ENCODE measurements at regions not wholly inside any gene's neighbourhood (a gene's known extent, or its start where the extent isn't known, plus 50 kb on each side); places are given as distances from the start of the nearest gene placed in this dataset.

DNA sequence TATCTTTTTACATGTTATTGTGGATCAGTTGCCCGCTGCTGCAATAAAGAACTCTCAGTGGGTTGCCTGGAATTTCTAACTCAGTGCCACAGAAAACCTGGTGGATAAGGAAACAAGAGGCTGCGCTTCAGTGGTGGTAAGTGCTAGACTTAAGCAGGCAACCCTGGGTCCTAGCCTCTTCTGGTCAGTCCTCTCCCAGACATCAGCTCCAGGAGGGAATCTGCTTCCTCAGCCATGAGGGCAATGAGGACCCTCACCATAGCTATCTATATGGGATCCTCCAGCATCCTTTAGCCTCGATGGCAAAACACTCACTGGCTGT lies 490.7 kb upstream of the SULF2 start:
- no peak for DNase-seq (ENCODE audit: low spot score)

DNA sequence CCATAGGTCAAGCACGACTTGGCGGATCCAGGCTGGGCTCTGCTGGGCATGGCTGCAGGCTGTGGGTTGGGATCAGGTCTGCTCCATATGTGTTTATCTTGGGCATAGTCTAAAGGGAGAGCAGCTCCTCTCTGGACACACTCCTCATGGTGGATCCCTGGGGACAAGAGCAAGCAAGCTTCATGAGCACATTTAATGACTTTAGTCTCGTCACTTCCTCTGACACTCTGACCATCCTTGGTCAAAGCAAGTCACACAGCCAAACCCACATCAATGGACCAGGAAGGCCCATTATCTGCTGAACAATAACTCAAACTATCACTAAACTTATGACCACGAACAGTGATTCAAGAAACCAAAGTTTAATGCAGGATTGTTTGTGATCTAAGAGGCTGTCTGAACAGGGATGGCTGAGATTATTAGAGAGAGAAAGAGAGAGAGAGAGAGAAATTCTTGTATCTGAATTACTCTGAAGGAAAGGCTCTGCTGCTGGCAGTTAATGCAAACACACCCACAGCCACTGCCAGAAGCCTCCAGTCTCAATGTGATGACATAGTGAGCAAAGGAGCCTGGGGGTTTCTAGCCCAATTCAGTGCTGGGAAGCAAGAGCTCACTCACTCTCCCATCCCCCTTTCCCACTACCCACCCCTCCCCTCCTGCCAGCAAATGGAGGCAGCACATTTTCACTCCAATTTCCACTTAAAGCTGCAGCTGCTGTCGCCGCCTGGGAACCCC lies 490.2 kb upstream of the SULF2 start:
- DNase-seq (ENCODE audit: low spot score): no peak

DNA sequence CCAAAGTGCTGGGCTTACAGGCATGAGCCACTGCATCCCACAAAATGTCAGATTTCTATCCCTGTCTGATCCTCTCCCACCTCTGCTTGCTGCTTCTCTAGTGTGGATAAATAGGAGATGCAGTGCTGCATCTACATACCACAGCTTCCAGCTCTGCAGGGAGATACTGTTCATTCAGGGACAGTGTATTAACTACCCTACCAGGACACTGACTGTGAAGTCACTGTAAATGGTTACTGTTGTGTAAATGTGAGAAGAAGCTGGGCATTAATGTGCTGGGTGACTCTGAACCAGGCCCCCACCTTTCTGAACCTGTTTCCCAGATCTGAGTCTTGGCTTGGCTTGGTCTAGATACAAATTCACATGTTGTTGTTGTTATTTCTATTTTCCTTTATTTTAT lies 488.6 kb upstream of the SULF2 start:
- DNase-seq (ENCODE audit: low spot score): no peak

DNA sequence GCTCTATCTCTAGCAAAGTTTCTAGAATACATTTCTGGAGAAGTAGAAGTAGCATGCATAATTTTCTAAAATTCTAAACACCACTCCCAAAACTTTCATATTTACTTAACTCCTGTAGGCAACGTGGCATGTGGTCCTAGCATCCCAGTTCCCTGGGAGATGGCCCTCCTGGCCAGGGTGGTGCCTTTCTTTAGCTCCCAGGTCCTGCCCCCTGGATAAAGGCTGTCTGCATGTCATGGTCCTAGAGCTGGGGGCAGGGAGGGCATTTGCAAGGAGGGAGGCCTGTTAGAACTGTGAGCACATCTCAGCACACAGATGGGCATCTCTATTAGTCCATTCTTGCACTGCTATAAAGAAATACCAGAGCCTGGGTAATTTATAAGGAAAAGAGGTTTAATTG lies 485.6 kb upstream of the SULF2 start:
- DNase-seq (ENCODE audit: low spot score): no peak

DNA sequence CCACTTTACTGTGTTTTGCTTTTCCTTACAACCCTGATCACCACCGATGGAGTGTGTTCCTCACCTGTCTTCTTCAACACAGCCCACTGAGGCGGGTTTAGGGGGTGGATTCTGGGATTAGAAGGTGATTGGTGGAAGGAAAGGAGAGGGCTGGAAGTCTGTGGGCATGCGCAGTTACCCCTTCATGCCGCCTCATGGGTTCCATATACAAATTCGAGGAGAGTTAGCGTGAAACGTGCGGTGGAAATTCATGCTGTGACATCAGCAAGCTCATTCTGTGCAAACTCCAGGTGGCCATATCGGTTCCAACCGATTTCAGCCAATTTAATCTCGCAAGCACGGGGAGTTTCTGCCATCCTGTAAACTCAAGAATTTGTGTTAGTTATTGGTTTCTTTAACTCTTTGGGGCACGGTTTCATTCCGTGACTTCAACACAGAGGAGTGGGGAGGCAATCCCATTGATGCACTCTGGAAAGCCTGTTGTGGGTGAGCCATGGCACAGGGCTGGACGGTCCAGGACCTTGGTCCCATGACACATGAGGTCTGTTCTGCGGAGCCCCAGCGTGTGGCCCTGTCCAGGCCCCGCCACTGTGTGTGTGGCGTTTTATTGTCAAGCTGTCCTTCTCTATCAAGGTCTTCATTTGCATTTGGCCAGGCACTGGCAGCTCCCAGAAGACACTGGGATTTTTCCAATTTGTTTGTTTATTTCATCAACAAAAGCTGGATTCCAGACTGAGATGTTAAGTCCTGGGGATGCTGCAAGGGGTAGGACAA lies 482.8 kb upstream of the SULF2 start:
- no peak for DNase-seq (ENCODE audit: low spot score)

- no peak for DNase-seq (ENCODE audit: low spot score)
Measured at GRCh38 chr20:48266571-48266970, 481.3 kb upstream of the SULF2 start.

GRCh38 chr20:48265791-48266190 lies 480.5 kb upstream of the SULF2 start:
- DNase-seq (ENCODE audit: low spot score): no peak

DNA sequence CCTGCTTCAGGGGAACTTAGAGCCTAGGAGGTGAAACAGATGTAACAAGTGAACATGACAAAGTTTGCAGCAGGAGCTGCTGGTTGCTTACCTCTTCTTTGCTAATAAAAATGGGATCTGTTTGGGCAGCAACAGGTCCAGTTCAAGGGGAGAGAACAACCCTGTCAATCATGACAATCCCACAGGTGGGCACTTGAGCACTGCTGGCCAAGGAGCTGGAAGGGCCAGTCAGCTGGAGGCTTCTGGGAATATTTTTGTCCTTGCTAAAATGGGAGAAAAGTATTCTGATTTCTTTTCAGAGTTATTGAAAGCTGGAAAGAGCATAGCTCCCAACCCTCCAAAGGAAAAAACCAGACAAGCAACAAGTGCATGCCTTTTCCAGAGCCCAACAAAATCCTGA lies 477.7 kb upstream of the SULF2 start:
- DNase-seq (ENCODE audit: low spot score): no peak

DNA sequence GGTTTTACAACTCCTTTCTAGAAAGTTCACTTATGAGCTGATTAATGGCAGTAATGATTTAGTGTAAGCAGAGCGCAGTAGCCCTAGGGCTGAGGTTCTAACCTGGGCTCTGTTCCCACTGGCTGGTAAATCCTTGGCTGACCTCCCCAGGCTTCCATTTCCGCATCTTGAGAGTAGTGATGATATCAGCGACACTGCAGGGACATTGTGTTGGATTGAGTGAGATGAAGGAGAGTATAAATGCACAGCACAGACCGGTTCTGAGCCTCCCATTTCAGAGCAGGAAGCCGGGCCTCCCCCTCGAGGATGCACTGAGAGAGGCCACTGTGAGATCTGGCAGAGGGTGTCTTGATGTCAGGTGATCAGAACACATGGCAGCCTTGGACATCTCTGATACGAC lies 477.2 kb upstream of the SULF2 start:
- no peak for DNase-seq (ENCODE audit: low spot score)

DNA sequence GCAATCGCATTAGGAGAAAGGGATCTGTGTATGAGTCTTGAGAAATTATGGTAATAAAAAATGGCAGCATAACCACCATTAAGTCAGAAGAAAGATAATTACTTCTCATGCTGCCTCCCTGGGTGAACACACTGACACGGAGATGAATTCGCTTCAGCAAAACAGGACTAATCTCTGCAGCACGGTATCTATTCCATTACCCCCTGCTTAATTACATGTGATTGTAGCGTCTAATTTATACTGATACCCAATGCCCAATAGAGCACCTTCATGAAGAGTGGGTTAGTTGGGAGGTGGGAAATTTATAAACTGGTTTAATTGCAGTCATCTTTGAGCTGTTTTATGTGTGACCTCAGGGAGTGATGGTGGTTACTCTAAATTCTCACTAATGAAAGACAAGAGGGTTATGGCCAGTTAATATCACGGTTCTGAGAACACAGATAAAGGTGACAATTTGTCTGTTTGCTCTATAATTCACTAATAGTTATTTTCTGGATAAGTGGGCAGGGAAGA lies 476.2 kb upstream of the SULF2 start:
- DNase-seq (ENCODE audit: low spot score): no peak

- DNase-seq (ENCODE audit: low spot score): no peak
Measured at GRCh38 chr20:48260129-48260756, 475.0 kb upstream of the SULF2 start.

- DNase-seq (ENCODE audit: low spot score): no peak
Measured at GRCh38 chr20:48259456-48259855, 474.2 kb upstream of the SULF2 start.

GRCh38 chr20:48257833-48258232 lies 472.6 kb upstream of the SULF2 start:
- DNase-seq (ENCODE audit: low spot score): no peak

DNA sequence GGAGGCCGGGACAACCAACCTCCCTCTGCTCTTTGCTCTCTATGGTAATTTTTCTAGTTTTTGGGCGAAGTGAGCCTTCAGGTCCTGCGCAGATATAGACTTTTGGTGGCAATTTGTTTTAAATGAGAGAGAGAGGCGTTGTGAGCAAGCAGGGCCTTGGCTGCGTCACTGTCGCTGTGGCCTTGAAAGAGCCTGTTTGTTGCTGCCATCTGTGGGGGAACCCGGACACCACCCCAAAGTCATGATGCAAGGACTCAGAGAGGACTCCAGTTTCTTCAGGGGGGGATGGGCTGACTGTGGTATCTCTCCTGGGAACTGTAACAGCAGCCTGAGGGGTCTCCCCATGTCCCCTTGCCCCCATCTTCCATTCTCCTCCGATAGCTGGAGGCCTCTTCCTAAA lies 462.7 kb upstream of the SULF2 start:
- DNase-seq (ENCODE audit: low spot score): no peak

DNA sequence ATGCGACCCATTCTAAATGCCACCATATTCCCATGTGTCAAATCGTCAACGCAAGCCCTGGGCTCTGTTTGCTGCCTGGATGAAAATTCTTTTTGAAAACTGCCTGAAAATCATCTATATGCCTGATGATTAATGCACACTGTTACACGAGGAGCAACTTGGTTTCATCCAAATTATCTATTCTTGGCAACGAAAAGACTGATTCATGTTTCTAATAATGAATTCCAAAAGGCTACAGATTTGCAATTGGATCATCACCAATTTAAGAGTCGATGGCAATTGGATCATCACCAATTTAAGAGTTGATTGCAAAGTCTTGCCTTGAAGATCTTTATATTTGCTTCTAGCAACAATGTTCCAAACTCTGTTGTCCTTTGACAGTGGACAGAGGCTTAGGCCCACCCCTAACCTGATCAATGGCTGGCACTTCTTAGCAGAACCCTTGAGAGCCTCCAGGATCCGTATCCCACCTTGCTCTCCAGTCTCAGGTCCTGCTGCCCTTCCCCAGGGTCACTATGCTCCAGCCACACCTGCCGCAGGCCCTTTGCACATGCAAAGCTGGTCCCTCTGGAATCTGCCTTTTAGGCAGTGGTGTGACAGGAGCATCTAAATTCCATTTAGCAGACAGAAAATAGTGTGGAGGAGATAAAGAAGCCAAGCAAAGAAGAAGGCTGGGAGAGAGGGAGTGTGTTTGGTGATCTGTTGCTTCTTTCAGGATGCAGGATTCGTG lies 460.9 kb upstream of the SULF2 start:
- no peak for DNase-seq (ENCODE audit: low spot score)

- no peak for DNase-seq (ENCODE audit: low spot score)
Measured at GRCh38 chr20:48242623-48243022, 457.3 kb upstream of the SULF2 start.

DNA sequence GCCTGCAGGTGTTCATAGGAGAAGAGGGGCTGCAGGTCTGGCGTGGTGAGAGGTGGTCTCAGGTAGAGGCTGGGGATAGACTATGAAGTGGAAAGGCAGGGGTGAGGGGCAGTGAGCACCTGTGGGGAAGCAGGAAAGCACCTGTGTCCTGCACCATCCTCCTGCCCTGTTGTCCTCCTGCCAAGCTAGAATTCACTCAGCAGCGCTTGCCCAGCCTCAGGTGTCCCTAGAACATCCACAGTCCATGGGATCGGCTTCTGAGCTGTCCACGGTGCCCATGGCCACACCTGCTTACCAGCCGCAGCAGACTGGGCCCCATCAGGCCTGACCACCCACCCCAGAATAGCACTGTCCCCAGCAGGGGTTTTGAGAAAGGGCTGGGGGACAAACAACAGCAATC lies 456.2 kb upstream of the SULF2 start:
- DNase-seq (ENCODE audit: low spot score): no peak

GRCh38 chr20:48238781-48239180 lies 453.5 kb upstream of the SULF2 start:
- no peak for DNase-seq (ENCODE audit: low spot score)

GRCh38 chr20:48238326-48238725 lies 453.0 kb upstream of the SULF2 start:
- no peak for DNase-seq (ENCODE audit: low spot score)

- no peak for DNase-seq (ENCODE audit: low spot score)
Measured at GRCh38 chr20:48236000-48236970, 451.0 kb upstream of the SULF2 start.

- DNase-seq (ENCODE audit: low spot score): no peak
Measured at GRCh38 chr20:48234951-48235350, 449.7 kb upstream of the SULF2 start.

Data from AG08396 (cell line).